Pons (tissue), 1 donor: ENCODE measurements at regions not wholly inside any gene's neighbourhood (a gene's known extent, or its start where the extent isn't known, plus 50 kb on each side); places are given as distances from the start of the nearest gene placed in this dataset.
"Not testable (repeated sequence)": the region's sequence is repeated elsewhere in the genome, so short reads cannot be mapped to it uniquely, and the experiment has no call there.

Source experiments
- DNase-seq: peaks from one replicate; pipeline ENCODE4 v3.0.0-alpha.2; 2016; ENCODE audit warnings: low spot score

DNA sequence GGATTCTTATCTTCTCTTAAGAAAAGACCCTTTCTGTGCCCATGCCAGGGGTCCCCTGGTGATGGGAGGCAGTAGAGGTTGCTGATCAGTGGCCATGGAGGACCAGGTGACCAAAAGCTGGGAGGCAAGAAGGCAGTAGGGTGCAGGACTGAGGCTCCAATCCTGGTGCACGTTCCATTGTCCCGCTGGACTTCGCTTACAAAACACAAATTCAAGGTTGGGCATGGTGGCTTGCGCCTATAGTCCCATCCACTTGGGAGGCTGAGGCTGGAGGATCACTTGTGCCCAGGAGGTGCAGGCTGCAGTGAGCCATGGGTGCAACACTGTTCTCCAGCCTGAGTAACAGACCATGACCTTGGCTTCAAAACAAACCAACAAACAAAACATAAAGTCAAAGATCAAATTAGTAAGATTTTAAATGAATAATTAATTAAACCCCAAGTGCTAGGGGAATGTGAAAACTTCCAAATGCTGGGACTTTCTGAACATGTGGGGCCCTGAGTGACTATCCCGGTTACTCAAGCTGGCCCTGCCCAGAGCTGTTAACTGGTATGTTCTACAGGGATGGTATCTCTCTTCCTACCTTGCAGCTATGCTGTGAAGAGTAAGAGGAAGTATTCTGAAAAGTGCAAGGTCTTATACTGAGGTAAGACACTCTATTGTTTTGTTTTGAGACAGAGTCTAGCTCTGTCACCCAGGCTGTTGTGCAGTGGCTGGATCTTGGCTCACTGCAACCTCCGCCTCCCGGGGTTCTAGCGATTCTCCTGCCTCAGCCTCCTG, 97.6 kb downstream of the LYZL2 start:
- DNase-seq = no peak

GRCh38 chr10:30529373-30529998, 95.5 kb downstream of the MAP3K8 start:
- peak; percentile 76 for DNase-seq

DNA sequence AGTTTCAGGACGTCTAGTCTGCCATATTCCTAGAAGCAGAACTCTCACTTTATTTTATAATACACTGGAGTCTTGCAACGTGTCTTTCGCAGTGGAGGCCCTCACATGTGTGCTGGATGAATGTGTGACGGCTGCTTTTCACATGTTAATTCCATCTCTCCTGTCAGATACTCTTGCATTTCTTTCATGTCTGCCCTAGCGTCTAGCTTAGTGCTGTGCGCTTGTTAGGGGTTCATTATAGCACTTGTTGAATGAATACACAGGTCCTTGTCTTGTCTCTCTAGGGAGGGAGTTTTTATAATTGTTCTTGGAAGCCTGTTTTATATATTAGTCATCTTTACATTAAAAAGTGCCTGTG, 94.4 kb downstream of the MAP3K8 start:
- DNase-seq = no peak

GRCh38 chr10:30527623-30528428, 93.8 kb downstream of the MAP3K8 start:
- no peak for DNase-seq

- not testable (repeated sequence) for DNase-seq
These were observed 88.7 kb downstream of the MAP3K8 start for GRCh38 chr10:30522661-30523078.

DNA sequence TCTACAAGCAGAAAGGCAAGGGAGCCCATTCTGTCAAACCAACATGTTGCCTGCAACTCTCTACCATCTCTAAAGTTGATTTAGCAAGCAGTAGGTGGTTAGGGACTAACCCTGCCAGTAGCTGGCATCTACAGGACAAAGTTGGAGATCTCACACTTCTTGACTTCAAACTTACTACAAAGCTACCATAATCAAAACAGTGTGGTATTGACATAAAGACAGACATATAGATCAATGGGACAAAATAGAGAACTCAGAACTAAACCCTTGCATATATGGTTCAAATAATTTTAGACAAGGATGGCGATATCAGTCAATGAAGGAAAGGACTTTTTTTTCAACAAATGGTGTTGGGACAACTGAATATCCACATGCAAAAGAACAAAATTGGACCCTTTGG, 84.9 kb downstream of the MAP3K8 start:
- no peak for DNase-seq
